PC-9 (cell line): ENCODE measurements at regions not wholly inside any gene's neighbourhood (a gene's known extent, or its start where the extent isn't known, plus 50 kb on each side); places are given as distances from the start of the nearest gene placed in this dataset.

Experiments
- EZH2 ChIP-seq: fragments of 200-600 bp; sonication (generic); IDR thresholded peaks from 2 replicates; pipeline ENCODE4 v1.8.0; 2017; ENCODE audit warnings: antibody characterized with exemption, low read depth
- TF ChIP-seq, protein P1 (sequence below): fragments of 200-600 bp; sonication (generic); conservative IDR thresholded peaks from 2 replicates; pipeline ENCODE4 v1.6.1; 2017; ENCODE audit warnings: mixed run types, antibody characterized with exemption, mild to moderate bottlenecking, moderate library complexity

DNA sequence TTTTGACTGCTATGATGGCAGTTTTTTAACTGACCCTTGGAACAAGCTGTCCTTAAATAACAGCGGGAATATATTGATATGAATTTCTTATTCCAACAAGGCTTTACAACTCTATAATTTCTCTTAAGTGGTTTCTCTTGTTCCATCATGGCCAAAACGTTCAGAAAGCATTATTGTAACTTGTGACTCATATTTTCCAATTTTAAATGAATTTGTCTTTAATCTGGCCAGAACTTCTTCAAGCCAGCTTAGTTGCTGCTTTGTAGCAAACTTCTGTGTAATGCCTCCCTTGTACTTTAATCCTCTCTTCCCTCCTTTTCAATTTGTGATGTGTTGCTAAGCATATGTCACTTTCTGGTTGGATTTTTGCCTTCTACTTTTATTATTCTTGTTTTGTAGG lies 271.9 kb downstream of the KIF20B start:
- no peak for TF ChIP-seq EZH2
- TF ChIP-seq, protein P1, sequence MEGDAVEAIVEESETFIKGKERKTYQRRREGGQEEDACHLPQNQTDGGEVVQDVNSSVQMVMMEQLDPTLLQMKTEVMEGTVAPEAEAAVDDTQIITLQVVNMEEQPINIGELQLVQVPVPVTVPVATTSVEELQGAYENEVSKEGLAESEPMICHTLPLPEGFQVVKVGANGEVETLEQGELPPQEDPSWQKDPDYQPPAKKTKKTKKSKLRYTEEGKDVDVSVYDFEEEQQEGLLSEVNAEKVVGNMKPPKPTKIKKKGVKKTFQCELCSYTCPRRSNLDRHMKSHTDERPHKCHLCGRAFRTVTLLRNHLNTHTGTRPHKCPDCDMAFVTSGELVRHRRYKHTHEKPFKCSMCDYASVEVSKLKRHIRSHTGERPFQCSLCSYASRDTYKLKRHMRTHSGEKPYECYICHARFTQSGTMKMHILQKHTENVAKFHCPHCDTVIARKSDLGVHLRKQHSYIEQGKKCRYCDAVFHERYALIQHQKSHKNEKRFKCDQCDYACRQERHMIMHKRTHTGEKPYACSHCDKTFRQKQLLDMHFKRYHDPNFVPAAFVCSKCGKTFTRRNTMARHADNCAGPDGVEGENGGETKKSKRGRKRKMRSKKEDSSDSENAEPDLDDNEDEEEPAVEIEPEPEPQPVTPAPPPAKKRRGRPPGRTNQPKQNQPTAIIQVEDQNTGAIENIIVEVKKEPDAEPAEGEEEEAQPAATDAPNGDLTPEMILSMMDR: no peak
